Gastrocnemius medialis (tissue), 4 donors: ENCODE measurements at regions not wholly inside any gene's neighbourhood (a gene's known extent, or its start where the extent isn't known, plus 50 kb on each side); places are given as distances from the start of the nearest gene placed in this dataset.

Experiments
- ATAC-seq, 2 donors: fragments of 150-250 bp; one replicate each; pipeline ENCODE4 v1.9.1; 2016
- DNase-seq, 2 donors: peaks; one replicate each; pipeline ENCODE4 v3.0.0-alpha.2; 2019
- H3K27ac ChIP-seq, 4 donors: fragments of 200-600 bp; sonication (generic); 1 replicate in 1 of 4; 2 replicates in 3 of 4; pipeline ENCODE4 v1.5.1; 2016 to 2018; ENCODE audit warnings: mild to moderate bottlenecking in 2 of 4, moderate library complexity in 1 of 4
- H3K27me3 ChIP-seq, 3 donors: fragments of 200-600 bp; sonication (generic) in 2 of 3; 1 replicate in 1 of 3; 2 replicates in 2 of 3; pipeline versions ENCODE4 v1.5.1 to v1.6.0; 2016 to 2019; ENCODE audit warnings: mild to moderate bottlenecking in 1 of 3, moderate library complexity in 1 of 3
- H3K36me3 ChIP-seq, 2 donors: fragments of 200-600 bp; sonication (generic) in 1 of 2; one replicate each; pipeline ENCODE4 v1.5.1; 2017 to 2018
- H3K4me1 ChIP-seq, 2 donors: fragments of 200-600 bp; sonication (generic) in 1 of 2; one replicate each; pipeline ENCODE4 v1.5.1; 2016 to 2017; ENCODE audit warnings: mild to moderate bottlenecking in 2 of 2
- H3K4me3 ChIP-seq, 4 donors: fragments of 200-600 bp; sonication (generic) in 3 of 4; 1 replicate in 1 of 4; 2 replicates in 3 of 4; pipeline ENCODE4 v1.5.1; 2016 to 2019; ENCODE audit warnings: mild to moderate bottlenecking in 2 of 4
- H3K9me3 ChIP-seq, 3 donors: fragments of 200-600 bp; sonication (generic) in 2 of 3; 1 replicate in 1 of 3; 2 replicates in 2 of 3; pipeline ENCODE4 v1.5.1; 2016 to 2019
- POLR2A ChIP-seq, 2 donors: fragments of 450-650 bp; IDR thresholded peaks; one replicate each; pipeline ENCODE4 v1.6.1; 2017; ENCODE audit warnings: antibody characterized with exemption in 2 of 2, mild to moderate bottlenecking in 2 of 2, moderate library complexity in 2 of 2
- in situ Hi-C, 4 donors: fragments of 200-750 bp; cut with MboI; loops; one replicate each; pipeline versions ENCODE4 v1.15.0 to v1.8.0; 2017; ENCODE audit warnings: low sequenced_read_pairs in 4 of 4
- intact Hi-C: fragments of 100-400 bp; cut with DNase I; formaldehyde crosslinking; loops from one replicate; pipeline ENCODE4 v1.15.1; 2023; ENCODE audit warnings: low total_unique reads
- TF ChIP-seq, protein P1 (sequence below), 5 experiments: fragments of 450-650 bp in 3 of 5; fragments of 200-600 bp in 2 of 5; sonication (generic) in 2 of 5; IDR thresholded peaks in 4 of 5; conservative IDR thresholded peaks in 1 of 5; 1 replicate in 4 of 5; 2 replicates in 1 of 5; pipeline ENCODE4 v1.5.1; 2016 to 2019; ENCODE audit warnings: antibody characterized with exemption in 5 of 5, mild to moderate bottlenecking in 3 of 5, moderate library complexity in 3 of 5

DNA sequence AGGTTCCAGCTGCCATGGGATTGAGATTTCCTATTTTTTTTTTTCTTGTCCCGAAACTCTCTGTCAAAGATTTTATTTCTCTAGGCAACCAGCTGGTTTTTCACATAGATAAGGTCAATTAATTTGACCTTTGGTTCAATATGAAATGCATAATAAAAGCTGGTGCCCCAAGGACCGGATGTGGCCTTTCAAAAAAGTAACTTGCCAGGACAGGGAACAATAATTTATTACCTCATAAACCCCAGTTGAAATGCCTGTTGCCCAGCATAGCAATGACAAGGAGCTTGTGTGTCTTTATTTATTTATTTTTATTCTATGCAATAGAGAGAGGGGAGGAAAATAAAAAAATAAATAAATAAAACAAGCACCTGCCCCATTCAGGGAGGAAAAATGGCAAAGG, 472.7 kb downstream of the KCNJ2 start:
- intact Hi-C loops (no loop called here), in situ Hi-C loops (loop anchor here in 1 of 4 donors (5.0 kb wide), 1 partner anchor 1900 kb away; no protein-coding TSS in a partner anchor)
- Histone ChIP-seq H3K27ac (no peak overlapping the region), H3K9me3 (no peaks in the 10 kb centered on the region), H3K4me1 (no peaks in the 10 kb centered on the region), H3K4me3 (no peak overlapping the region), H3K36me3 (no peaks in the 10 kb centered on the region), H3K27me3 (no peaks in the 10 kb centered on the region)
- TF ChIP-seq, protein P1, sequence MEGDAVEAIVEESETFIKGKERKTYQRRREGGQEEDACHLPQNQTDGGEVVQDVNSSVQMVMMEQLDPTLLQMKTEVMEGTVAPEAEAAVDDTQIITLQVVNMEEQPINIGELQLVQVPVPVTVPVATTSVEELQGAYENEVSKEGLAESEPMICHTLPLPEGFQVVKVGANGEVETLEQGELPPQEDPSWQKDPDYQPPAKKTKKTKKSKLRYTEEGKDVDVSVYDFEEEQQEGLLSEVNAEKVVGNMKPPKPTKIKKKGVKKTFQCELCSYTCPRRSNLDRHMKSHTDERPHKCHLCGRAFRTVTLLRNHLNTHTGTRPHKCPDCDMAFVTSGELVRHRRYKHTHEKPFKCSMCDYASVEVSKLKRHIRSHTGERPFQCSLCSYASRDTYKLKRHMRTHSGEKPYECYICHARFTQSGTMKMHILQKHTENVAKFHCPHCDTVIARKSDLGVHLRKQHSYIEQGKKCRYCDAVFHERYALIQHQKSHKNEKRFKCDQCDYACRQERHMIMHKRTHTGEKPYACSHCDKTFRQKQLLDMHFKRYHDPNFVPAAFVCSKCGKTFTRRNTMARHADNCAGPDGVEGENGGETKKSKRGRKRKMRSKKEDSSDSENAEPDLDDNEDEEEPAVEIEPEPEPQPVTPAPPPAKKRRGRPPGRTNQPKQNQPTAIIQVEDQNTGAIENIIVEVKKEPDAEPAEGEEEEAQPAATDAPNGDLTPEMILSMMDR (IDR thresholded peaks at IDR 0.05 in 4 of 5, conservative IDR thresholded peaks at IDR 0.05 in 1 of 5), result no peak
- TF ChIP-seq POLR2A (IDR thresholded peaks at IDR 0.05), result no peak
- ATAC-seq (no peak), DNase-seq (no peak)

DNA sequence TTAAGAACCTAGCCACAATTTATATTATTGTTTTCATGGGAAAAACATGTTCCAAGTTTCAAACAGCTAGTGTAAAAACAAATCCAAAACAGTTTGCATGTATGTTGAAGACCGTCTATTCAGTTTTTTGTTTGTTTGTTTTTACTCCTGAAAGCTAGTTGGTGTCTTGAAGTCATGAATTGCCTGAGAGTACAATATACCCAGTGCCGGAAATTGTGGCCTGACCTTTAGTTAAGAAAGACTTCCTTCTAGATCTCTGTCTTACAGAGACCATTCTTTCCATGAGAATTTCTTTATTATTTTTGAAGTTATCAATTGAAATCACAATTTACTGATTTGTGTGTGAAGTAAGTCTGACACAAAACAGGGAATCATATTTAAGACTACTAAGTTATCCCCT, 474.8 kb downstream of the KCNJ2 start:
- DNase-seq, result no peak
- no peaks in the 10 kb centered on the region for H3K9me3 ChIP-seq
- H3K27ac ChIP-seq, result no peak overlapping the region
- intact Hi-C loops, result no loop called here
- H3K4me3 ChIP-seq, result no peak overlapping the region
- no peak for ATAC-seq
- in situ Hi-C loops, result loop anchor here in 1 of 4 donors (5.0 kb wide), 1 partner anchor 1898 kb away; no protein-coding TSS in a partner anchor
- TF ChIP-seq, protein P1 (IDR thresholded peaks at IDR 0.05 in 4 of 5, conservative IDR thresholded peaks at IDR 0.05 in 1 of 5), result no peak
- TF ChIP-seq POLR2A (IDR thresholded peaks at IDR 0.05), result no peak
- no peaks in the 10 kb centered on the region for H3K4me1 ChIP-seq
- no peaks in the 10 kb centered on the region for H3K27me3 ChIP-seq
- no peaks in the 10 kb centered on the region for H3K36me3 ChIP-seq

DNA sequence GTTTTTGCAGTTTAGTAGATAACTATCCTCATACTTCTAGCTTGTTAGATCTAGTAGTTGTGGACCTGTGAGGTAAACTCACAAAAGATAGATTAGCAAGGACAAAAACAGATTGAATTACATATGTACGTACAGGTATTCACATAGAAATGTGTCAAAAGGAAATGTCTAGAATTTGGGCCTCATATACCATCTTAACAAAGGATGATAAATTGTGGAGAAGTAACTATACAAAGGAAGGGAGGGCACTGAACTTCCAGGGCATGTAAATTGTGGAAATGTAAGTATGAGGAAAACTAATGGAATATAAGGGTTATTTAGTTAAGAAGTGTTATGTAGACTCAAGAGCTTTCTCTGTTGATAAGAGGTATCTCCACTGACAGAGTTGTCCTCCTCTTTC, 477.3 kb downstream of the KCNJ2 start:
- Histone ChIP-seq H3K9me3 (no peaks in the 10 kb centered on the region), H3K27me3 (no peaks in the 10 kb centered on the region), H3K36me3 (no peaks in the 10 kb centered on the region), H3K4me1 (no peaks in the 10 kb centered on the region), H3K4me3 (no peak overlapping the region), H3K27ac (no peak overlapping the region)
- in situ Hi-C loops, result no loop called here
- no peak for ATAC-seq
- DNase-seq, result no peak
- intact Hi-C loops, result no loop called here
- TF ChIP-seq, protein P1 (IDR thresholded peaks at IDR 0.05 in 4 of 5, conservative IDR thresholded peaks at IDR 0.05 in 1 of 5), result no peak
- TF ChIP-seq POLR2A (IDR thresholded peaks at IDR 0.05), result no peak

DNA sequence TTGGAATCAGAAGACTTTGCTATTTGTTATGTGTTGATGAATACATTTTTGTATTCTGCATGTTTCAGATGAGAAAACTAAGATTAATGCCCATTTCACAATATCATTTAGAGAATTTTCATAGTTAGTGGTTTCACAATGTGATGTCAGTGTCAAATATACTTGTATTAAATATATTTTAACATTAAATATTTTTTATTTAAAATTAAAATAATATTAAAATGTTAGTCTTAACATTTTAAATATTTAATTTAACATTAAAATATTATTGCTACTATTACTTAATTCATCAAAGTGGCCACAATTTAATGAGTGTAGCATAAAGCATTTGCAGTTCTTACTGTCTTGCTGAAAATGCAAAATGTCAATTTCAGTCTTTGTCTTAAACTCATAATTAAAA, 478.8 kb downstream of the KCNJ2 start:
- no peaks in the 10 kb centered on the region for H3K27me3 ChIP-seq
- no peak overlapping the region for H3K27ac ChIP-seq
- no peak for ATAC-seq
- H3K36me3 ChIP-seq, result no peaks in the 10 kb centered on the region
- H3K9me3 ChIP-seq, result no peaks in the 10 kb centered on the region
- H3K4me3 ChIP-seq, result no peak overlapping the region
- in situ Hi-C loops, result no loop called here
- TF ChIP-seq, protein P1 (IDR thresholded peaks at IDR 0.05 in 4 of 5, conservative IDR thresholded peaks at IDR 0.05 in 1 of 5), result no peak
- TF ChIP-seq POLR2A (IDR thresholded peaks at IDR 0.05), result no peak
- H3K4me1 ChIP-seq, result no peaks in the 10 kb centered on the region
- intact Hi-C loops, result no loop called here
- DNase-seq, result no peak

DNA sequence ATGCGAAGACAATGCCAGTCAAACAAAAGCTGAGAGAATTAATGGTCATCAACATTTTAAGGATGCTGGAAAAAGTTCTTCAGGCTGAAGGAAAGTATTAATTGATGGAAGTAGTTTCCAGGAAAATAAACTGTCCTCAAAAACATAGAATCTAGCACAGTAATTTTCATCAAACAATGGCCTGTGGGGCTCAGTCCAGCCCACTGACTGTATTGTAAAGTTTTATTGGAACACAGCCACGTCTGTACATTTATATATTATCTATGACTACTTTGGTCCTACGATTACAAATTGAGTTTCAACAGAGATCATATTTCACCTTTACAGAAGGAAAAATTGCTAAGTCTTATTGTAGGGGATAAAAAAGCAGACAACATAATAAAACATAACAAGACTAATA, 484.5 kb downstream of the KCNJ2 start:
- Histone ChIP-seq H3K4me3 (no peak overlapping the region), H3K27ac (no peak overlapping the region), H3K36me3 (no peaks in the 10 kb centered on the region), H3K4me1 (no peaks in the 10 kb centered on the region), H3K9me3 (no peaks in the 10 kb centered on the region), H3K27me3 (no peaks in the 10 kb centered on the region)
- no peak for DNase-seq
- no peak for ATAC-seq
- in situ Hi-C loops (no loop called here), intact Hi-C loops (no loop called here)
- TF ChIP-seq, protein P1 (IDR thresholded peaks at IDR 0.05 in 4 of 5, conservative IDR thresholded peaks at IDR 0.05 in 1 of 5), result no peak
- TF ChIP-seq POLR2A (IDR thresholded peaks at IDR 0.05), result no peak
